H1 (cell line): ENCODE measurements at regions not wholly inside any gene's neighbourhood (a gene's known extent, or its start where the extent isn't known, plus 50 kb on each side); places are given as distances from the start of the nearest gene placed in this dataset.

Experiments
- CTCF ChIA-PET: fragments of 300-600 bp; sonication (Branson Sonifier 250); formaldehyde crosslinking; loops from one replicate; lab custom pipeline; 2021; ENCODE audit not compliant: partially characterized antibody; lab: Charles Lee
- POLR2A ChIA-PET: fragments of 300-600 bp; sonication (Branson Sonifier 250); formaldehyde crosslinking; loops from one replicate; lab custom pipeline; 2021; ENCODE audit warnings: inconsistent platforms; ENCODE audit not compliant: partially characterized antibody; lab: Charles Lee
- DNase-seq, 2 experiments: peaks; one replicate each; pipeline versions ENCODE4 v3.0.0 to v3.0.0-alpha.2; 2010 to 2022; ENCODE audit warnings: low spot score in 2 of 2, low read depth in 1 of 2, mixed read lengths in 1 of 2
- FAIRE-seq: peaks from 2 replicates; lab custom pipeline; 2011; peaks lifted over from hg19 to GRCh38; lab: Jason Lieb, UNC
- H2AFZ ChIP-seq: 2 replicates; pipeline ENCODE4 v1.8.1; 2012; ENCODE audit warnings: low read length, inconsistent platforms
- H2AK5ac ChIP-seq: 2 replicates; pipeline ENCODE4 v1.6.1; 2013; ENCODE audit warnings: low read depth, low read length
- H2BK120ac ChIP-seq: replicated peaks from 2 replicates; pipeline ENCODE3; 2013; ENCODE audit warnings: low read depth, low read length, inconsistent platforms
- H2BK12ac ChIP-seq: 2 replicates; pipeline ENCODE4 v1.6.1; 2013; ENCODE audit warnings: low read depth, low read length
- H2BK15ac ChIP-seq: 2 replicates; pipeline ENCODE4 v1.6.1; 2013; ENCODE audit warnings: low read length
- H2BK20ac ChIP-seq: 2 replicates; pipeline ENCODE4 v1.6.1; 2013; ENCODE audit warnings: low read length
- H2BK5ac ChIP-seq: 2 replicates; pipeline ENCODE4 v1.6.1; 2013; ENCODE audit warnings: low read depth, low read length
- H3K14ac ChIP-seq: 2 replicates; pipeline ENCODE4 v1.6.1; 2013; ENCODE audit warnings: inconsistent platforms; ENCODE audit not compliant: insufficient read length
- H3K18ac ChIP-seq: 2 replicates; pipeline ENCODE4 v1.6.1; 2013; ENCODE audit warnings: low read length; ENCODE audit errors: extremely low read depth
- H3K23ac ChIP-seq: 2 replicates; pipeline ENCODE4 v1.6.1; 2013; ENCODE audit warnings: inconsistent platforms; ENCODE audit not compliant: insufficient read length
- H3K23me2 ChIP-seq: 2 replicates; pipeline ENCODE4 v1.6.1; 2013; ENCODE audit warnings: low read depth, low read length
- H3K27ac ChIP-seq: 2 replicates; pipeline ENCODE4 v1.6.1; 2011; ENCODE audit warnings: low read depth, low read length, inconsistent platforms
- H3K27me3 ChIP-seq, 4 experiments: replicated peaks in 1 of 4; 1 replicate in 1 of 4; 2 replicates in 3 of 4; pipeline versions ENCODE4 v1.6.1 to v1.8.1; 2011 to 2013; ENCODE audit warnings: low read length in 3 of 4, mild to moderate bottlenecking in 3 of 4, inconsistent platforms in 2 of 4, mixed read lengths in 2 of 4, moderate library complexity in 1 of 4; ENCODE audit not compliant: control insufficient read depth in 3 of 4, insufficient read depth in 3 of 4; ENCODE audit errors: extremely low read depth in 1 of 4
- H3K36me3 ChIP-seq, 4 experiments: 2 replicates each; pipeline versions ENCODE4 v1.6.1 to v1.8.1; 2011 to 2013; ENCODE audit warnings: mild to moderate bottlenecking in 4 of 4, low read length in 3 of 4, moderate library complexity in 2 of 4, control low read depth in 1 of 4, inconsistent platforms in 1 of 4; ENCODE audit not compliant: insufficient read depth in 4 of 4, control insufficient read depth in 2 of 4
- H3K4ac ChIP-seq: replicated peaks from 2 replicates; pipeline ENCODE3; 2013; ENCODE audit warnings: low read length, low read depth, mixed read lengths, inconsistent platforms; ENCODE audit not compliant: insufficient read length
- H3K4me1 ChIP-seq, 4 experiments: replicated peaks in 1 of 4; 1 replicate in 1 of 4; 2 replicates in 3 of 4; pipeline versions ENCODE4 v1.6.1 to v1.8.1; 2011 to 2013; ENCODE audit warnings: low read length in 3 of 4, inconsistent platforms in 2 of 4, mixed read lengths in 1 of 4; ENCODE audit not compliant: insufficient read depth in 4 of 4, control insufficient read depth in 3 of 4
- H3K4me2 ChIP-seq, 2 experiments: 2 replicates each; pipeline versions ENCODE4 v1.6.1 to v1.8.1; 2011 to 2013; ENCODE audit warnings: low read depth in 2 of 2, low read length in 2 of 2, control low read depth in 1 of 2, inconsistent platforms in 1 of 2, mild to moderate bottlenecking in 1 of 2; ENCODE audit not compliant: insufficient read depth in 1 of 2
- H3K4me3 ChIP-seq, 4 experiments: fragments of 200-600, 300-600 bp in 1 of 4; sonication (generic), shearing (Covaris generic), sonication (Bioruptor Twin) in 1 of 4; 2 replicates each; pipeline versions ENCODE4 v1.5.1 to v1.8.1; 2011 to 2016; ENCODE audit warnings: low read length in 4 of 4, low read depth in 3 of 4, control low read depth in 2 of 4, inconsistent platforms in 2 of 4, mild to moderate bottlenecking in 2 of 4, mixed read lengths in 1 of 4, moderate library complexity in 1 of 4; ENCODE audit not compliant: insufficient read depth in 2 of 4; ENCODE audit errors: extremely low read depth in 1 of 4
- H3K56ac ChIP-seq: replicated peaks from 2 replicates; pipeline ENCODE3; 2013; ENCODE audit warnings: low read depth, mild to moderate bottlenecking, mixed read lengths, low read length, inconsistent platforms; ENCODE audit not compliant: insufficient read length
- H3K79me1 ChIP-seq: 2 replicates; pipeline ENCODE4 v1.6.1; 2013; ENCODE audit warnings: low read depth, low read length, control low read depth
- H3K79me2 ChIP-seq, 2 experiments: 2 replicates each; pipeline versions ENCODE4 v1.6.1 to v1.8.1; 2012 to 2013; ENCODE audit warnings: low read length in 2 of 2, mild to moderate bottlenecking in 2 of 2, inconsistent platforms in 1 of 2; ENCODE audit not compliant: insufficient read depth in 2 of 2, control insufficient read depth in 1 of 2
- H3K9ac ChIP-seq, 4 experiments: replicated peaks in 1 of 4; 1 replicate in 1 of 4; 2 replicates in 3 of 4; pipeline versions ENCODE4 v1.6.1 to v1.8.1; 2011 to 2013; ENCODE audit warnings: low read depth in 3 of 4, low read length in 3 of 4, control low read depth in 2 of 4, mild to moderate bottlenecking in 2 of 4, moderate library complexity in 2 of 4, inconsistent platforms in 1 of 4; ENCODE audit errors: extremely low read depth in 1 of 4
- H3K9me3 ChIP-seq, 2 experiments: 2 replicates each; pipeline versions ENCODE4 v1.6.1 to v1.8.1; 2012 to 2013; ENCODE audit warnings: mild to moderate bottlenecking in 2 of 2, moderate library complexity in 2 of 2, control low read depth in 1 of 2, inconsistent platforms in 1 of 2, low read depth in 1 of 2, low read length in 1 of 2, mixed read lengths in 1 of 2; ENCODE audit not compliant: insufficient read depth in 2 of 2
- H4K20me1 ChIP-seq, 2 experiments: replicated peaks in 1 of 2; 2 replicates each; pipeline versions ENCODE3 to v1.8.1; 2011 to 2013; ENCODE audit warnings: inconsistent platforms in 2 of 2, low read length in 2 of 2, mild to moderate bottlenecking in 1 of 2; ENCODE audit not compliant: insufficient read depth in 2 of 2, control insufficient read depth in 1 of 2
- H4K5ac ChIP-seq: 2 replicates; pipeline ENCODE4 v1.6.1; 2013; ENCODE audit warnings: low read length, low read depth, mixed read lengths, inconsistent platforms; ENCODE audit not compliant: insufficient read length
- H4K8ac ChIP-seq: 2 replicates; pipeline ENCODE4 v1.8.0; 2013; ENCODE audit warnings: mild to moderate bottlenecking, moderate library complexity, low read length, inconsistent platforms; ENCODE audit not compliant: insufficient read depth; ENCODE audit errors: extremely low read depth
- H4K91ac ChIP-seq: replicated peaks from 2 replicates; pipeline ENCODE3; 2013; ENCODE audit warnings: low read length, mixed read lengths, inconsistent platforms; ENCODE audit not compliant: insufficient read length
- CHD2 ChIP-seq: IDR thresholded peaks from 2 replicates; pipeline ENCODE4 v1.6.1; 2012; ENCODE audit warnings: low read length, improper control_type of control experiment
- EP300 ChIP-seq, 2 experiments: IDR thresholded peaks; 1 replicate in 1 of 2; 2 replicates in 1 of 2; pipeline ENCODE4 v1.6.1; 2011 to 2012; ENCODE audit warnings: low read depth in 2 of 2, low read length in 2 of 2, mild to moderate bottlenecking in 2 of 2, borderline replicate concordance in 1 of 2, inconsistent platforms in 1 of 2, moderate library complexity in 1 of 2
- KDM1A ChIP-seq: fragments of 200-600, 300-600 bp; sonication (generic); IDR thresholded peaks from 2 replicates; pipeline ENCODE4 v1.7.1; 2016; ENCODE audit warnings: mild to moderate bottlenecking, low read length, borderline replicate concordance
- NRF1 ChIP-seq: IDR thresholded peaks from 2 replicates; pipeline ENCODE4 v1.6.1; 2011; ENCODE audit warnings: mild to moderate bottlenecking, low read depth, low read length, improper control_type of control experiment
- POU5F1 ChIP-seq: IDR thresholded peaks from 2 replicates; pipeline ENCODE4 v1.6.1; 2011; ENCODE audit warnings: low read depth, mild to moderate bottlenecking, low read length, moderate library complexity
- RNF2 ChIP-seq: fragments of 200-900, 300-1000 bp; sonication (generic); IDR thresholded peaks from 2 replicates; pipeline ENCODE4 v1.7.1; 2016; ENCODE audit warnings: borderline replicate concordance, low read depth, mild to moderate bottlenecking, antibody characterized with exemption, low read length; ENCODE audit not compliant: poor library complexity, severe bottlenecking; ENCODE audit errors: missing control alignments
- TAF7 ChIP-seq: optimal IDR thresholded peaks from 2 replicates; pipeline ENCODE3; 2011; ENCODE audit warnings: low read depth, mild to moderate bottlenecking, inconsistent platforms, low read length, moderate library complexity, borderline replicate concordance
- ZNF274 ChIP-seq: IDR thresholded peaks from 2 replicates; pipeline ENCODE4 v1.7.0; 2012; ENCODE audit warnings: low read length, borderline replicate concordance; ENCODE audit errors: extremely low read depth
- WGBS, 2 experiments: shearing (Covaris generic) in 1 of 2; methylation state at CpG; one replicate each; pipeline versions ENCODE4 v1.1.6 to v1.1.7; 2013 to 2015; ENCODE audit warnings: low lambda C conversion rate in 2 of 2, mixed read lengths in 2 of 2, inconsistent platforms in 1 of 2, low coverage in 1 of 2, missing lambda C conversion rate in 1 of 2; ENCODE audit not compliant: insufficient replicate concordance in 2 of 2, insufficient coverage in 1 of 2, insufficient read length in 1 of 2; ENCODE audit errors: extremely low coverage in 1 of 2, missing lambda C conversion rate in 1 of 2; 5-methylcytosine and 5-hydroxymethylcytosine counted together
- TF ChIP-seq, protein P1 (sequence below): IDR thresholded peaks from 2 replicates; pipeline ENCODE4 v1.6.1; 2011; ENCODE audit warnings: low read depth, mild to moderate bottlenecking, low read length; ENCODE audit not compliant: insufficient read depth

DNA sequence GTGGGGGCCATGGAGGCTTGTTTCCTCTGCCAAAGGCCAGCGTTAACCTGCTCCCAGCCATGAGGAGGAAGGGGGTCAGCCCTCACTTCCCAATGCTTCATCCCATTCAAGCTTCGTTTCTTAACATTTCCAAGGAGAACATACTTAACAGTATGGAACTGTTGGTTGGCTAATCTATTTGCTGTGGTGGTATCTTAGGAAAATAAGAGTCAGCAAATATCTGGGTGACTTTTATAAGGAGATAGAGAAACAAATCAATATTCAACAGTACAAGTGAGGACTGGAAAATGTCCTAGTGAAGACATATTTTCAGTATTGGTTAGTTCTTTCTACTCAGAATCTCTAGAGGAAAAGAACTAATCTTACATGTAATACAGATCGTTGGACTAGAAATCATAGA is 223.8 kb upstream of the ARRDC4 start:
- H2BK5ac ChIP-seq, result no peak overlapping the region
- WGBS, 2 experiments, result 90% methylated on average over 3 of the region's 3 CpGs; no CpG with 5 or more reads in 1 of the 2 experiments
- no peaks in the 10 kb centered on the region for H3K9me3 ChIP-seq
- no peaks in the 10 kb centered on the region for H3K79me1 ChIP-seq
- no peak overlapping the region for H3K4me2 ChIP-seq
- POLR2A ChIA-PET, result no interaction called here
- H3K14ac ChIP-seq, result no peak overlapping the region
- no peaks in the 10 kb centered on the region for H3K36me3 ChIP-seq
- no peak for DNase-seq
- H2BK120ac ChIP-seq, result no peak overlapping the region
- no peak overlapping the region for H3K27ac ChIP-seq
- no peaks in the 10 kb centered on the region for H3K79me2 ChIP-seq
- H4K8ac ChIP-seq, result no peak overlapping the region
- no peaks in the 10 kb centered on the region for H3K4me1 ChIP-seq
- no peak overlapping the region for H2BK15ac ChIP-seq
- H3K27me3 ChIP-seq, result no peaks in the 10 kb centered on the region
- no peaks in the 10 kb centered on the region for H4K20me1 ChIP-seq
- H4K5ac ChIP-seq, result no peak overlapping the region
- H4K91ac ChIP-seq, result no peak overlapping the region
- H3K23ac ChIP-seq, result no peak overlapping the region
- CTCF ChIA-PET, result interaction anchor here (1.2 to 2.8 kb wide), 2 partner anchors 9 to 19 kb away, joined by 3 to 11 read pairs; no protein-coding TSS in a partner anchor
- H2AFZ ChIP-seq, result no peak overlapping the region
- H3K23me2 ChIP-seq, result no peaks in the 10 kb centered on the region
- H2BK12ac ChIP-seq, result no peak overlapping the region
- H2AK5ac ChIP-seq, result no peak overlapping the region
- H3K4me3 ChIP-seq, result no peak overlapping the region
- no peak overlapping the region for H3K18ac ChIP-seq
- no peak overlapping the region for H3K4ac ChIP-seq
- FAIRE-seq, result no peak
- H2BK20ac ChIP-seq, result no peak overlapping the region
- no peak overlapping the region for H3K56ac ChIP-seq
- no peak overlapping the region; a peak in 1 of 7 replicates for H3K9ac ChIP-seq
- TF ChIP-seq POU5F1 (no peak), RNF2 (no peak), CHD2 (no peak), ZNF274 (no peak), EP300 (IDR thresholded peaks at IDR 0.05; ENCODE audit: borderline replicate concordance in 1 of 2, low read depth in 2 of 2, low read length in 2 of 2) (no peak), NRF1 (no peak), TAF7 (no peak), KDM1A (no peak)
- TF ChIP-seq, protein P1, sequence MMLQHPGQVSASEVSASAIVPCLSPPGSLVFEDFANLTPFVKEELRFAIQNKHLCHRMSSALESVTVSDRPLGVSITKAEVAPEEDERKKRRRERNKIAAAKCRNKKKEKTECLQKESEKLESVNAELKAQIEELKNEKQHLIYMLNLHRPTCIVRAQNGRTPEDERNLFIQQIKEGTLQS, result no peak
